HG03135 (cell line): ENCODE measurements at regions not wholly inside any gene's neighbourhood (a gene's known extent, or its start where the extent isn't known, plus 50 kb on each side); places are given as distances from the start of the nearest gene placed in this dataset.
"Not testable (repeated sequence)": the region's sequence is repeated elsewhere in the genome, so short reads cannot be mapped to it uniquely, and the experiment has no call there.

Experiments
- ATAC-seq: cut with Tn5 transposase; IDR thresholded peaks from one replicate; pipeline ENCODE4 v1.9.1; 2021; ENCODE audit warnings: mild to moderate bottlenecking, moderate library complexity; ENCODE audit not compliant: unreplicated experiment

GRCh38 chr7:108943048-108943447 is 373.4 kb downstream of the DNAJB9 start:
- not testable (repeated sequence) for ATAC-seq

GRCh38 chr7:108947526-108947925 is 377.9 kb downstream of the DNAJB9 start:
- ATAC-seq, result no peak

GRCh38 chr7:108972004-108972403 is 402.3 kb downstream of the DNAJB9 start:
- no peak for ATAC-seq

- no peak for ATAC-seq
These were observed 403.4 kb downstream of the DNAJB9 start for GRCh38 chr7:108973075-108973474.

GRCh38 chr7:108974641-108975040 is 405.0 kb downstream of the DNAJB9 start:
- no peak for ATAC-seq

GRCh38 chr7:108985037-108985436 is 415.4 kb downstream of the DNAJB9 start:
- no peak for ATAC-seq

- no peak for ATAC-seq
These were observed 419.6 kb downstream of the DNAJB9 start for GRCh38 chr7:108989319-108989718.

- ATAC-seq, result no peak
These were observed 427.8 kb downstream of the DNAJB9 start for GRCh38 chr7:108997480-108997879.

GRCh38 chr7:109003742-109004141 is 434.1 kb downstream of the DNAJB9 start:
- no peak for ATAC-seq

GRCh38 chr7:109009636-109010035 is 440.0 kb downstream of the DNAJB9 start:
- ATAC-seq, result no peak

- no peak for ATAC-seq
These were observed 450.6 kb downstream of the DNAJB9 start for GRCh38 chr7:109020251-109020650.

- no peak for ATAC-seq
These were observed 451.7 kb downstream of the DNAJB9 start for GRCh38 chr7:109021390-109021789.

GRCh38 chr7:109029866-109030265 is 460.2 kb downstream of the DNAJB9 start:
- no peak for ATAC-seq

GRCh38 chr7:109044691-109045090 is 475.0 kb downstream of the DNAJB9 start:
- no peak for ATAC-seq

- ATAC-seq, result no peak
These were observed 479.7 kb downstream of the DNAJB9 start for GRCh38 chr7:109049366-109049765.

GRCh38 chr7:109059089-109059488 is 489.4 kb downstream of the DNAJB9 start:
- no peak for ATAC-seq

- no peak for ATAC-seq
These were observed 493.1 kb downstream of the DNAJB9 start for GRCh38 chr7:109062798-109063197.

- ATAC-seq, result no peak
These were observed 503.9 kb downstream of the DNAJB9 start for GRCh38 chr7:109073543-109073942.

- ATAC-seq, result no peak
These were observed 506.8 kb downstream of the DNAJB9 start for GRCh38 chr7:109076396-109076972.

GRCh38 chr7:109091042-109091441 is 521.4 kb downstream of the DNAJB9 start:
- no peak for ATAC-seq

GRCh38 chr7:109092268-109092667 is 522.6 kb downstream of the DNAJB9 start:
- ATAC-seq, result no peak

GRCh38 chr7:109101332-109101731 is 531.7 kb downstream of the DNAJB9 start:
- no peak for ATAC-seq

GRCh38 chr7:109109558-109109957 is 539.9 kb downstream of the DNAJB9 start:
- ATAC-seq, result no peak
